Astrocyte of the spinal cord (primary cell): ENCODE measurements at regions not wholly inside any gene's neighbourhood (a gene's known extent, or its start where the extent isn't known, plus 50 kb on each side); places are given as distances from the start of the nearest gene placed in this dataset.

Source experiments
- DNase-seq: peaks from one replicate; pipeline ENCODE4 v3.0.0; 2011; ENCODE audit warnings: low read depth, low spot score
- H3K4me3 ChIP-seq: 2 replicates; pipeline ENCODE4 v1.5.1; 2011; ENCODE audit warnings: low read depth, mild to moderate bottlenecking, low read length, moderate library complexity
- in situ Hi-C: cut with HindIII; loops from 2 replicates; pipeline ENCODE4 v1.10.0; 2017; ENCODE audit warnings: low sequenced_read_pairs
- TF ChIP-seq, protein P1 (sequence below): IDR thresholded peaks from 2 replicates; pipeline ENCODE4 v1.5.1; 2012; ENCODE audit warnings: low read depth, mild to moderate bottlenecking, low read length, inconsistent platforms

DNA sequence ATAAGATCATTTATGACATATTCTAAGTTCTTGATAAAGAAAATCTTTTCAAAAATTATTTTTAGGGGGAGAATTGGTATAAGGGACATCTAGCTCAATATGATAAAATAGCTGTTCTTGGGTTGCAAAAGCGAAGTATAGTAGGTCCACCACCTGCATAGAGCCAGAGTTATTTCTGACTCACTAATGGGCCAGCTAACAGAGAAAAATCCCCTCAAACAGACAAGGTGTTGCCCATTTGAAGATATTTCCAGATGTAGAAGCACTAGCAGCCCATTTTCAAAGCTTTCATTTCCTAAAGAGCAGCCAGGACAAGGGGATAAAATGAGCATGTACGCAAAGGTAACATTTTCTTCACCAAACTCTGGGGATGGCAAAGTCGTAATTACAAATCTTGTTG, 165.7 kb upstream of the FN1 start:
- TF ChIP-seq, protein P1, sequence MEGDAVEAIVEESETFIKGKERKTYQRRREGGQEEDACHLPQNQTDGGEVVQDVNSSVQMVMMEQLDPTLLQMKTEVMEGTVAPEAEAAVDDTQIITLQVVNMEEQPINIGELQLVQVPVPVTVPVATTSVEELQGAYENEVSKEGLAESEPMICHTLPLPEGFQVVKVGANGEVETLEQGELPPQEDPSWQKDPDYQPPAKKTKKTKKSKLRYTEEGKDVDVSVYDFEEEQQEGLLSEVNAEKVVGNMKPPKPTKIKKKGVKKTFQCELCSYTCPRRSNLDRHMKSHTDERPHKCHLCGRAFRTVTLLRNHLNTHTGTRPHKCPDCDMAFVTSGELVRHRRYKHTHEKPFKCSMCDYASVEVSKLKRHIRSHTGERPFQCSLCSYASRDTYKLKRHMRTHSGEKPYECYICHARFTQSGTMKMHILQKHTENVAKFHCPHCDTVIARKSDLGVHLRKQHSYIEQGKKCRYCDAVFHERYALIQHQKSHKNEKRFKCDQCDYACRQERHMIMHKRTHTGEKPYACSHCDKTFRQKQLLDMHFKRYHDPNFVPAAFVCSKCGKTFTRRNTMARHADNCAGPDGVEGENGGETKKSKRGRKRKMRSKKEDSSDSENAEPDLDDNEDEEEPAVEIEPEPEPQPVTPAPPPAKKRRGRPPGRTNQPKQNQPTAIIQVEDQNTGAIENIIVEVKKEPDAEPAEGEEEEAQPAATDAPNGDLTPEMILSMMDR: no peak
- in situ Hi-C loops: no loop called here

DNA sequence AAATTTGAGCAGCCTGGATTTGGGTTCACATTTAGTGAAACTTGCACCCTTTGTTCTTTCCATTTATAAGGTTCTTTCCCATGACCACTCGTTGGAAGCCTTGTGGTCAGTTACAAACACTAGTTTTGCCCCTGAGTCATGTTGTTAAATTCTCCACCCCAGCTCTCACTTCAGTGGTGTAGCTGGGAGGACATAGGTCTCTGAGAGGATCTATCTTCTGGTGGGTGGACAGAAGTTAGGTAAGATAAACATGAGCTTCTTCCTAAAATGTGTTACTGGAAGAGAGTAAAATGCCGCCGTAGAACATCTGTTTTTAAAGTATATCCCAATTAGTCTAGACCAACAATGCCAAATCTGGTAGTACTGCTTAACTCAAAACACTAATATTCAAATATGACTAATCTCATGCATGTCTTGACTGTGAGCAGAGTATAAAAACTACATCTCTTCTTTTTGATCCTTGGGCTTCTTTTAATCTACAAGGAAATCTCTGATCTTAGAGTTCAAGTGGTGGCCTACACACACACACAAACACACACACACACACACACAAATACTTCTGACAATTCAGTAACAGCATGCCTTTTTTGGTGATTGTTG, 162.6 kb upstream of the FN1 start:
- peak; percentile 82 for DNase-seq
- H3K4me3 ChIP-seq: no peak overlapping the region
- TF ChIP-seq, protein P1: no peak
- in situ Hi-C loops: no loop called here

More for the DNA sequence above, 165.7 kb upstream of the FN1 start:
- no peak overlapping the region for H3K4me3 ChIP-seq
- no peak for DNase-seq

DNA sequence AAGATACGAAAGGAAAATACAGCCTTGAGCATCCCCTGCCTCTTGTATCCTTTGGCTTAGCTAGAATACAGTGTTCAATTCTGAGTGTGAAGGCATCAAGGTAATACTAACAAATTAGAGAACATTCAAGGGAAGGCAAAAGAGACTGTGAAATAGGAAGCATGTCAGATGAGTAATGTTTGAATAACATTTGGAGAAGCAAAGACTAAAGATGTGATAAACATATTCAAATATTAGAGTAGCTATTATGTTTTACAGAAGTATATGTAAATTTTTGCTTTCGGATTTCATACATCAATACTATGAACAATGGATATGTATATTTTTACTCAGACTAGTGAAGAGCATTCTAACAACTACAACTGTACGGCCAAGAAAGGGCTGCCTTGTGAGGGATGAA, 161.7 kb upstream of the FN1 start:
- no peak for DNase-seq
- in situ Hi-C loops: no loop called here
- H3K4me3 ChIP-seq: no peak overlapping the region
- TF ChIP-seq, protein P1: no peak

DNA sequence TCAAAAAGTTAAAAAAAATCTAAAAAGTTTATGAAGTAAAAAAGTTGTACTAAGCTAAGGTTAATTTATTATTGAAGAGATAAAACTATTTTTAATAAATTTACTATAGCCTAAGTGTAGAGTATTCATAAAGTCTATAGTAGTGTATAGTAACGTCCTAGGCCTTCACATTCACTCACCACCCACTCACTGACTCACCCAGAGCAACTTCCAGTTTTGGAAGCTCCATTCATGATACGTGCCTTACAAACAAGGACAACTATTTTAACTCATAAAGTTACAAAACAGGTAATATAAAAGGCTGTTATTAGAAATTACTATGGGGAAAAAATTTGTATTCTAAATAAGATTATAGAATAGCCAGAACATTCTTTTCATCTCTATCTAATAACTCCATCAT, 158.9 kb upstream of the FN1 start:
- TF ChIP-seq, protein P1: no peak
- in situ Hi-C loops: no loop called here
- no peak overlapping the region for H3K4me3 ChIP-seq
- DNase-seq: peak; percentile 49

DNA sequence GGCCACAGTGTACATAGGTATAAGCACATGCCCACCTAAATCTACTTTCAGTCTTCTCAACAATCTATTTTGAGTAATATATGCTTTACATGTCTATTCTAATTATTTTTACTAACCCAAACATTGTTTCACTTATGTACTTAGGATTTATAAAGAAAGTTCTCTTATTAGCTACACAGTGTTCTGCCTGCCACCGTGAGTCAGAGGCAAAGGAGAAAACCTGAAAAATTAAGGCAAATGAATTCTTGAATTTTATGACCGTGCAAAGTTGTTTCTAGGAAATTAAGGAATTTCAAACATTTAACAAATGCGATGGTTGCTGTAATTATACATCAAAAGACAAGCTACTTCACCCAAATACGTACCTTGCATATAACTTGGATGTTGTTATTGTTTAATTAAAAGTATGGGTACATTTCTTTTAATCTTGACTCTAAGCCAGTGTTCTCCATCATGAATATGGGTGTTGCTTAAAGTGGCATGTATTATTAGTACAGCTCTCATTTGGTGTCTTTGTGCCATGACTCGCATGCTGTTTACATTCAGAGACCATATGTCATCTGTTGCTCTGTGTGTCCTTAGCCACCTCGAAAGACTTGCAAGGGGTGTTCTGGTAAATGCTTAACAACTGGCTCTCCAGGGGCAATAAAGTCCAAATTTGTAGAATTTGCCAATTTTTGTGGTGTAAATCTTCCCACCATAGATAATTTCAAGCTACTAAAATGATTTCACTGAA, 154.3 kb upstream of the FN1 start:
- DNase-seq: no peak
- TF ChIP-seq, protein P1: no peak
- H3K4me3 ChIP-seq: no peak overlapping the region
- in situ Hi-C loops: no loop called here

DNA sequence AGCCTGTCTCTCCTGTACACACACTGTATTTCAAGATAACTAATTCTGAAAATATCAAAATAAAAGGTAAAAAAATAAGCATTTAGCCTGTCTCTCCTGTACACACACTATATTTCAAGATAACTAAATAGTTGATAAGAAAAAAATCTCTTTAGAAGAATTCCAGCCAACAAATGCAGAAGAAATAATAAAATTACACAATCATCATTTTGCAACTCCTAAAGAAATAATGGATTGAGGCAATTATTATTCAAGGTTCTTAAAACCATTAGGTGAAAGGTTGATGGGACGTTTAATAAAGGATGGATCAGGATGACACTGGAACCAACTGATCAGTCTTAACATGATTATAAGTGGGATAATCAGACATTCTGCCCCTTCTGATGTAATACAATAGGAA, 148.0 kb upstream of the FN1 start:
- no peak overlapping the region for H3K4me3 ChIP-seq
- in situ Hi-C loops: no loop called here
- TF ChIP-seq, protein P1: no peak
- DNase-seq: no peak
